IMR-90 (cell line): ENCODE measurements at regions not wholly inside any gene's neighbourhood (a gene's known extent, or its start where the extent isn't known, plus 50 kb on each side); places are given as distances from the start of the nearest gene placed in this dataset.
A peak's percentile ranks its signal among the peaks of the same experiment; 100 is the strongest.

Experiments used
- ATAC-seq: fragments of 200-7000 bp; cut with Tn5 transposase; 2 replicates; pipeline ENCODE4 v1.9.1; 2020; ENCODE audit warnings: low read depth, mild to moderate bottlenecking, moderate library complexity
- BruUV-seq: library from RNA; stranded (reverse); fragments of 400-500 nt; replicated peaks from 2 replicates; lab custom pipeline; 2021; lab: Mats Ljungman, UMichigan
- CTCF ChIA-PET: fragments of 300-600 bp; formaldehyde crosslinking; extraction: SDS; loops from one replicate; lab custom pipeline; 2021; ENCODE audit warnings: antibody characterized with exemption; lab: Yijun Ruan, JAX
- POLR2A ChIA-PET: fragments of 300-600 bp; sonication (Branson Sonifier 250); formaldehyde crosslinking; loops from one replicate; lab custom pipeline; 2022; ENCODE audit warnings: antibody characterized with exemption; ENCODE audit not compliant: unreplicated experiment; lab: Charles Lee
- DNase-seq: peaks from one replicate; pipeline ENCODE4 v3.0.0; 2013
- H2AFZ ChIP-seq: replicated peaks from 2 replicates; pipeline ENCODE3; 2013; ENCODE audit warnings: low read length, mild to moderate bottlenecking; ENCODE audit not compliant: poor library complexity
- H2AK5ac ChIP-seq: 2 replicates; pipeline ENCODE4 v1.6.1; 2013; ENCODE audit warnings: low read depth, low read length, inconsistent platforms
- H2AK9ac ChIP-seq: replicated peaks from 2 replicates; pipeline ENCODE3; 2013; ENCODE audit warnings: mild to moderate bottlenecking, low read depth, low read length, moderate library complexity; ENCODE audit not compliant: poor library complexity
- H2BK120ac ChIP-seq: 2 replicates; pipeline ENCODE4 v1.6.1; 2013; ENCODE audit warnings: low read depth, low read length, inconsistent platforms
- H2BK15ac ChIP-seq: 3 replicates; pipeline ENCODE4 v1.6.1; 2013; ENCODE audit warnings: low read depth, low read length, inconsistent platforms
- H2BK20ac ChIP-seq: 2 replicates; pipeline ENCODE4 v1.6.1; 2013; ENCODE audit warnings: low read depth, mild to moderate bottlenecking, inconsistent platforms, low read length, moderate library complexity
- H2BK5ac ChIP-seq: 2 replicates; pipeline ENCODE4 v1.6.1; 2013; ENCODE audit warnings: mild to moderate bottlenecking, low read depth, low read length, inconsistent platforms; ENCODE audit not compliant: poor library complexity, severe bottlenecking
- H3K14ac ChIP-seq: replicated peaks from 2 replicates; pipeline ENCODE4 v1.6.1; 2013; ENCODE audit warnings: low read depth, low read length, inconsistent platforms
- H3K18ac ChIP-seq: 2 replicates; pipeline ENCODE4 v1.6.1; 2013; ENCODE audit warnings: low read depth, low read length, control low read depth
- H3K23ac ChIP-seq: 2 replicates; pipeline ENCODE4 v1.6.1; 2013; ENCODE audit warnings: low read depth, low read length, inconsistent platforms
- H3K27ac ChIP-seq: 2 replicates; pipeline ENCODE4 v1.5.1; 2013; ENCODE audit warnings: mild to moderate bottlenecking, control low read depth, low read length; ENCODE audit not compliant: insufficient read depth
- H3K27me3 ChIP-seq: 2 replicates; pipeline ENCODE4 v1.6.1; 2013; ENCODE audit warnings: low read length; ENCODE audit not compliant: control insufficient read depth, insufficient read depth
- H3K36me3 ChIP-seq: 2 replicates; pipeline ENCODE4 v1.6.1; 2013; ENCODE audit warnings: low read length, mixed read lengths; ENCODE audit not compliant: control insufficient read depth, insufficient read depth
- H3K4ac ChIP-seq: 2 replicates; pipeline ENCODE4 v1.6.1; 2013; ENCODE audit warnings: low read depth, low read length, inconsistent platforms
- H3K4me1 ChIP-seq: 2 replicates; pipeline ENCODE4 v1.6.1; 2013; ENCODE audit warnings: low read length, mixed read lengths; ENCODE audit not compliant: control insufficient read depth, insufficient read depth
- H3K4me2 ChIP-seq: 2 replicates; pipeline ENCODE4 v1.6.1; 2013; ENCODE audit warnings: low read depth, mild to moderate bottlenecking, control low read depth, low read length, moderate library complexity
- H3K4me3 ChIP-seq: 2 replicates; pipeline ENCODE4 v1.5.1; 2013; ENCODE audit warnings: low read depth, mild to moderate bottlenecking, control low read depth, low read length, moderate library complexity; ENCODE audit not compliant: insufficient read depth
- H3K56ac ChIP-seq: 2 replicates; pipeline ENCODE4 v1.6.1; 2013; ENCODE audit warnings: low read length, inconsistent platforms; ENCODE audit not compliant: insufficient read depth; ENCODE audit errors: extremely low read depth
- H3K79me1 ChIP-seq, 2 experiments: 2 replicates each; pipeline ENCODE4 v1.6.1; 2013; ENCODE audit warnings: low read length in 2 of 2, inconsistent platforms in 1 of 2, low read depth in 1 of 2
- H3K9ac ChIP-seq: 2 replicates; pipeline ENCODE4 v1.6.1; 2013; ENCODE audit warnings: low read depth, low read length, control low read depth
- H3K9me1 ChIP-seq: 2 replicates; pipeline ENCODE4 v1.6.1; 2013; ENCODE audit warnings: low read length, inconsistent platforms; ENCODE audit not compliant: insufficient read depth
- H3K9me3 ChIP-seq: 2 replicates; pipeline ENCODE4 v1.6.1; 2013; ENCODE audit warnings: low read length; ENCODE audit not compliant: control insufficient read depth, insufficient read depth
- H4K20me1 ChIP-seq: 2 replicates; pipeline ENCODE4 v1.6.1; 2013; ENCODE audit warnings: low read length, inconsistent platforms; ENCODE audit not compliant: insufficient read depth
- H4K5ac ChIP-seq: 2 replicates; pipeline ENCODE4 v1.6.1; 2013; ENCODE audit warnings: mild to moderate bottlenecking, low read depth, low read length, control low read depth
- H4K8ac ChIP-seq, 2 experiments: 2 replicates each; pipeline ENCODE4 v1.6.1; 2013; ENCODE audit warnings: low read depth in 2 of 2, low read length in 2 of 2, control low read depth in 1 of 2, inconsistent platforms in 1 of 2
- H4K91ac ChIP-seq: 2 replicates; pipeline ENCODE4 v1.6.1; 2013; ENCODE audit warnings: low read depth, low read length, inconsistent platforms; ENCODE audit not compliant: insufficient read depth
- MAFK ChIP-seq: IDR thresholded peaks from 2 replicates; pipeline ENCODE4 v1.6.1; 2012; ENCODE audit warnings: low read depth, low read length, improper control_type of control experiment
- dilution Hi-C: fragments of 300-500 bp; cut with HindIII; formaldehyde crosslinking; loops from one replicate; pipeline ENCODE4 v1.14.3; 2018; ENCODE audit warnings: low sequenced_read_pairs; ENCODE audit not compliant: unreplicated experiment
- in situ Hi-C: fragments of 300-500 bp; cut with MboI; formaldehyde crosslinking; loops from 3 replicates; pipeline ENCODE4 v1.14.3; 2019; ENCODE audit warnings: low sequenced_read_pairs, inconsistent platforms, mixed read lengths
- intact Hi-C: fragments of 100-400 bp; cut with micrococcal nuclease; formaldehyde crosslinking; loops from 2 replicates; pipeline ENCODE4 v1.10.0; 2022
- TF ChIP-seq, protein P1 (sequence below): conservative IDR thresholded peaks from 2 replicates; pipeline ENCODE4 v1.5.1; 2012; ENCODE audit warnings: mild to moderate bottlenecking, low read depth, low read length, improper control_type of control experiment

- Histone ChIP-seq H3K9me1 (no peaks in the 10 kb centered on the region), H3K27me3 (no peaks in the 10 kb centered on the region), H2BK120ac (no peak overlapping the region), H2AK9ac (no peak overlapping the region), H3K4me2 (no peak overlapping the region), H3K4me1 (no peaks in the 10 kb centered on the region), H3K14ac (no peak overlapping the region), H3K27ac (no peak overlapping the region), H4K20me1 (no peaks in the 10 kb centered on the region), H2BK20ac (no peak overlapping the region), H4K8ac (no peak overlapping the region), H3K79me1 (no peaks in the 10 kb centered on the region), H3K4me3 (no peak overlapping the region), H3K56ac (no peak overlapping the region), H4K91ac (no peak overlapping the region), H3K9me3 (no peaks in the 10 kb centered on the region), H2BK5ac (no peak overlapping the region), H3K18ac (no peak overlapping the region), H4K5ac (no peak overlapping the region), H2AFZ (no peak overlapping the region), H3K36me3 (no peaks in the 10 kb centered on the region), H3K23ac (no peak overlapping the region), H3K4ac (no peak overlapping the region), H2AK5ac (no peak overlapping the region), H2BK15ac (no peak overlapping the region), H3K9ac (no peak overlapping the region)
- in situ Hi-C loops = no loop called here
- dilution Hi-C loops = no loop called here
- no peak for ATAC-seq
- intact Hi-C loops = no loop called here
- POLR2A ChIA-PET = no interaction called here
- BruUV-seq = no TSS peak
- CTCF ChIA-PET = no interaction called here
- peak; percentile 56 for TF ChIP-seq MAFK
- TF ChIP-seq, protein P1, sequence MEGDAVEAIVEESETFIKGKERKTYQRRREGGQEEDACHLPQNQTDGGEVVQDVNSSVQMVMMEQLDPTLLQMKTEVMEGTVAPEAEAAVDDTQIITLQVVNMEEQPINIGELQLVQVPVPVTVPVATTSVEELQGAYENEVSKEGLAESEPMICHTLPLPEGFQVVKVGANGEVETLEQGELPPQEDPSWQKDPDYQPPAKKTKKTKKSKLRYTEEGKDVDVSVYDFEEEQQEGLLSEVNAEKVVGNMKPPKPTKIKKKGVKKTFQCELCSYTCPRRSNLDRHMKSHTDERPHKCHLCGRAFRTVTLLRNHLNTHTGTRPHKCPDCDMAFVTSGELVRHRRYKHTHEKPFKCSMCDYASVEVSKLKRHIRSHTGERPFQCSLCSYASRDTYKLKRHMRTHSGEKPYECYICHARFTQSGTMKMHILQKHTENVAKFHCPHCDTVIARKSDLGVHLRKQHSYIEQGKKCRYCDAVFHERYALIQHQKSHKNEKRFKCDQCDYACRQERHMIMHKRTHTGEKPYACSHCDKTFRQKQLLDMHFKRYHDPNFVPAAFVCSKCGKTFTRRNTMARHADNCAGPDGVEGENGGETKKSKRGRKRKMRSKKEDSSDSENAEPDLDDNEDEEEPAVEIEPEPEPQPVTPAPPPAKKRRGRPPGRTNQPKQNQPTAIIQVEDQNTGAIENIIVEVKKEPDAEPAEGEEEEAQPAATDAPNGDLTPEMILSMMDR = no peak
- DNase-seq = no peak
Observed at GRCh38 chr3:82196645-82197044, 435.2 kb upstream of the GBE1 start.
